NCI-H460 (cell line): ENCODE measurements at regions not wholly inside any gene's neighbourhood (a gene's known extent, or its start where the extent isn't known, plus 50 kb on each side); places are given as distances from the start of the nearest gene placed in this dataset.

Experiments used
- DNase-seq: peaks from one replicate; pipeline ENCODE4 v3.0.0-alpha.2; 2016; ENCODE audit warnings: low read depth; ENCODE audit errors: extremely low read depth
- small RNA-seq, 2 experiments: library from RNA; depleted of rRNA; stranded (forward); fragments of <200 nt; gene quantifications; one replicate each; pipeline ENCODE3, GENCODE V24; 2014

DNA sequence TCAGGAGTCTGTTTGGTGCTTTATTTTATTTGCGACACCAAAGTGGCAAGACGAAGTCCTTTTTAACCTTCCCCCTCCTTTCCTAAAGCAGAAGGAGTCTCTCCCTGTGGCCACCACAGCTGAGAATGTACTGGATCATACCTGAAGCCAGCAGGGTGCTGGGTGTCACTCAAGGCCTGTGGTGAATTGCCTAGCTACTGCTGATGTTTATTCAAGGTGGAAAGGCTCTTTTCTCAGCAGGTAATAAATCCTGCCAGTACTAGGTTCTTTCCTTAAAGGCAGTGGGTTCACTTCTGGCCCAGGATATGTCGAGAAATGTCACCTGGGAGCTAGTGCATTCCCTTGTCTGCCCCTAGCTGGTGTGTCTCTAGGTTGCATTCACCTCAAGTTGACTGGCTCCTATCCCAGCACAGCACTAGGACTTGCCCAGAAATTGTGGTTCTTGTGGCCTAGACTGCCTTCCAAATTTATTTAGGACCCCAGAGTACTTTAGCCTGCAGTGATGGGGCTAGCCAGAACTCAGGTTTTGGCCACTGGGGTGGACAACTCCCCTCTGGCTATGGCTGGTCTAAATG, 60.8 kb upstream of the FAM3C start:
- DNase-seq: no peak

DNA sequence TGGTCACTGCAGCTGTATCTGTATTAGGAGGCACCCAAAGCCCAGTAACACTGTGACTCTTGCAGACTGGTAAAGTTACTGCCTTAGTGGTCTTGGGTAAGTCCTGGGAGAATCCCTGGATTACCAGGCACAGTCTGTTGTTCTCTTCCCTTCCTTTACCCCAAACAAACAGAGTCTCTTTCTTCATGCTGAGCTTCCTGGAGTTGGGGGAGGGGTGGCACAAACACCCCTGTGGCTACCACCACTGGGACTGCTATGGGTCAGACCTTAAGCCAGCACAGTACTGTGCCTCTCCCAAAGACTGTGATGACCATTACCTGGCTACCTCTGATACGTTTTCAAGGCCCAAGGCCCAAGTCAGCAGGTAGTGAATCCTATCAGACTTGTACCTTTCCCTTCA, 59.9 kb upstream of the FAM3C start:
- no peak for DNase-seq

DNA sequence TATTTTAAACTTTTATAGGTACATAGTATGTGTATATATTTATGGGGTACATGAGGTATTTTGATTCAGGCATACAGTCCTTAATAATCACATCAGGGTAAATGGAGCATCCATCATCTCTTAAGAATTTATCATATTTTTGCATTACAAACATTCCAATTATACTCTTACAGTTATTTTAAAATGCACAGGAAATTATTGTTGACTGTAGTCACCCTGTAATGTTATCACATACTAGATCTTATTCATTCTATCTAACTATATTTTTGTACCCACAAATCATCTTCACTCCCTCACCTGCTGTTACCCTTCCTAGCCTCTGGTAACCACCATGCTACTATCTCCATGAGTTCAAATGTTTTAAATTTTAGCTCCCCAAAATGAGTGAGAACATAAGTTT, 56.3 kb upstream of the FAM3C start:
- no peak for DNase-seq

- no peak for DNase-seq
These were observed 55.4 kb upstream of the FAM3C start for GRCh38 chr7:121451367-121452094.

- no peak for DNase-seq
These were observed 54.6 kb upstream of the FAM3C start for GRCh38 chr7:121450631-121451198.

GRCh38 chr7:121449735-121450240, 53.7 kb upstream of the FAM3C start:
- no peak for DNase-seq

DNA sequence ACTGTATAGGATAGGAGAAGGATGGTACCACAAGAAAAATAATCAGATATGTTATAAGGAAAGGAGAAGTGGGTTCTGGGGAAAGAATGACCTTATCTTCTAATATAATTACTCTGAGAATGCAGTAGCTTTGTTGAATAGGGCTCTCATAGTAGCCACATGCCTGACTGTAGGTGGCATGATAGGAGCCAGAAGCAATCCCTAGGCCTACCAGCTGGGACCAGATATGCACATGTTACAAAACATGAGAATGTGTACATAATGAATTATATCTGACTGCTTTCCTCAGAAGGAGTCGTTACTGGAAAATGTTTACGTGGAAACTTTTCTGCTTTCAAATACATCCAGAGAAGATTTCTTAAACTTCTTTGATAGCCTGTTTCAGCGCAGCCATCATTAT, 53.2 kb upstream of the FAM3C start:
- no peak for DNase-seq

DNA sequence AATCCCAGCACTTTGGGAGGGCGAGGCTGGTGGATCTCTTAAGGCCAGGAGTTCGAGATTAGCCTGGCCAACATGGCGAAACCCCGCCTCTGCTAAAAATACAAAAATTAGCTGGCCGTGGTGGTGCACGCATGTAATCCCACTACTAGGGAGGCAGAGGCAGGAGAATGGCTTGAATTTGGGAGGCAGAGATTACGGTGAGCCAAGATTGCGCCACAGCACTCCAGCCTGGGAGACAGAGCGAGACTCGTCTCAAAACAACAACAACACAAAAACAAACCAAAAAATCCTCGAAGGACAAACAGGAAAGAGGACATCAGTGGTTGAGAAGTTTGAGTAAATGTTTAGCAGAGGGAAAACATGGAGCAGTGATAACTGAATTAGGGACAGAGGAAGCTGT, 52.3 kb upstream of the FAM3C start:
- no peak for DNase-seq

- DNase-seq: no peak
These were observed 51.8 kb upstream of the FAM3C start for GRCh38 chr7:121447911-121448300.

DNA sequence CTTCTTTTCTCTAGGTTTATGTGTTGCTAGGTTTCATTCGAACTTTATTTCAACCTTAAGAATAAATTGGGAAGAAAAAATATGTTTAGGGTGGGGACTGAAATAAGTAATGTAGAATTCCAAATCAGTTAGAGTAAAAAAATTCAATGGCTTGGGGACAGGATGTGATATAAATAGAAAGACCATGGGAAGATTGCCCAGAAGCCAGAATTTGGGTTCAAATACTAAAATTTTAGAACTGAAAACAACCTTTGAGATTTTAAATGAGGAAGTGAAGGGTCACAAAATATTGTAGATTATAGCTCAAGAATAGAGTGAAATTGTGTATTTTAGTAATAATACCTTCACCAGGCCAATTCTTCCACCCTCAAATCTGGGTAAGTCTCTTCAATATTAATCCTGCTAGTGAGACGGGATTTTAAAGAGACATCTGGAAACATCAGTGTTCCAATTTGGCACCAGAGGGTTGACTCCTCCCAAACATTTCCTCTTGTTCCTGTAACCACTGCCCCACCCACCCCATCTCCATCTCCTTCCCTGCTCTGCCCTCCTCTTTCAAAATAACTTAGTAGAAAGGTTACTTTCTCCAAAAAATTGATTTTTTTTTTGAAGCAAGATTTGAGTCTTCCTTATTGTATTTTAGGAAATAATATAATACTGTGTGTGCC, 51.3 kb upstream of the FAM3C start:
- DNase-seq: no peak

- no peak for DNase-seq
These were observed 50.4 kb upstream of the FAM3C start for GRCh38 chr7:121446526-121446925.

Small RNAs in the stretch of these regions (small RNA-seq; reads per million reads assigned to genes)
- gene RN7SKP277: 0 reads per million in 2 experiments
